Transverse colon (tissue), 4 donors: ENCODE measurements at regions not wholly inside any gene's neighbourhood (a gene's known extent, or its start where the extent isn't known, plus 50 kb on each side); places are given as distances from the start of the nearest gene placed in this dataset.

Experiments
- CTCF ChIP-seq, 5 experiments: fragments of 200-600 bp in 3 of 5; fragments of 450-650 bp in 2 of 5; sonication (generic) in 3 of 5; IDR thresholded peaks; 1 replicate in 2 of 5; 2 replicates in 3 of 5; pipeline ENCODE4 v1.5.1; 2016 to 2017; ENCODE audit warnings: antibody characterized with exemption in 5 of 5, inconsistent platforms in 3 of 5, mild to moderate bottlenecking in 2 of 5, moderate library complexity in 1 of 5
- EP300 ChIP-seq: sonication (generic); formaldehyde crosslinking; IDR thresholded peaks from one replicate; pipeline ENCODE4 v1.6.1; 2017; ENCODE audit warnings: antibody characterized with exemption, low read depth
- POLR2A ChIP-seq: fragments of 450-650 bp; IDR thresholded peaks from one replicate; pipeline ENCODE4 v1.6.1; 2016; ENCODE audit warnings: antibody characterized with exemption, mild to moderate bottlenecking, moderate library complexity
- POLR2AphosphoS5 ChIP-seq, 3 donors: sonication (generic); formaldehyde crosslinking; IDR thresholded peaks; one replicate each; pipeline ENCODE4 v1.6.1; 2016; ENCODE audit warnings: antibody characterized with exemption in 3 of 3

- TF ChIP-seq CTCF (IDR thresholded peaks at IDR 0.05) (no peak), POLR2A (no peak), EP300 (no peak), POLR2AphosphoS5 (IDR thresholded peaks at IDR 0.05) (no peak)
These were observed 581.0 kb downstream of the C4orf33 start for GRCh38 chr4:129676934-129677333.
